HG02610 (cell line): ENCODE measurements at regions not wholly inside any gene's neighbourhood (a gene's known extent, or its start where the extent isn't known, plus 50 kb on each side); places are given as distances from the start of the nearest gene placed in this dataset.
"Not testable (repeated sequence)": the region's sequence is repeated elsewhere in the genome, so short reads cannot be mapped to it uniquely, and the experiment has no call there.

Source experiments
- ATAC-seq: cut with Tn5 transposase; IDR thresholded peaks from one replicate; pipeline ENCODE4 v1.9.1; 2021; ENCODE audit warnings: mild to moderate bottlenecking, moderate library complexity; ENCODE audit not compliant: unreplicated experiment

- ATAC-seq: no peak
Observed at GRCh38 chrX:40258909-40259308, 161.2 kb upstream of the BCOR start.

- ATAC-seq: no peak
Observed at GRCh38 chrX:40253771-40254170, 156.0 kb upstream of the BCOR start.

DNA sequence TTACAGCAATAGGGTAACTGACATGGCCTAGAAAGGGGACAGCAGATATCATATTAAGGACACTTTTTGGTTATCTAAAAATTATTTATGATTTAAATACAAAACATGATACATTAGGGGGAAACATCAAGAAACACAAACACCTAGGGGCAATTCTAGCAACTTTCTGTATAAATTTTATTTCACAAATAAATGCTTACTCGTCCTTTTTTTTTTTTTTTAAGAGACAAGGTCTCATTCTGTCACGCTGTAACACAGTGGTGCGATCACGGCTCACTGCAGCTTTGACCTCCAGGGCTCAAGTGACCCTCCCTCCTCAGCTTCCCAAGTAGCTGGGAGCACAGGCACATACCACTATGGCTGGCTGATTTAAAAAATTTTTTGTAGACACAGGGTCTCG lies 151.8 kb upstream of the BCOR start:
- ATAC-seq: no peak

- ATAC-seq: no peak
Observed at GRCh38 chrX:40248822-40249221, 151.1 kb upstream of the BCOR start.

GRCh38 chrX:40247848-40248622 lies 150.3 kb upstream of the BCOR start:
- no peak for ATAC-seq

GRCh38 chrX:40247382-40247781 lies 149.6 kb upstream of the BCOR start:
- ATAC-seq: no peak

DNA sequence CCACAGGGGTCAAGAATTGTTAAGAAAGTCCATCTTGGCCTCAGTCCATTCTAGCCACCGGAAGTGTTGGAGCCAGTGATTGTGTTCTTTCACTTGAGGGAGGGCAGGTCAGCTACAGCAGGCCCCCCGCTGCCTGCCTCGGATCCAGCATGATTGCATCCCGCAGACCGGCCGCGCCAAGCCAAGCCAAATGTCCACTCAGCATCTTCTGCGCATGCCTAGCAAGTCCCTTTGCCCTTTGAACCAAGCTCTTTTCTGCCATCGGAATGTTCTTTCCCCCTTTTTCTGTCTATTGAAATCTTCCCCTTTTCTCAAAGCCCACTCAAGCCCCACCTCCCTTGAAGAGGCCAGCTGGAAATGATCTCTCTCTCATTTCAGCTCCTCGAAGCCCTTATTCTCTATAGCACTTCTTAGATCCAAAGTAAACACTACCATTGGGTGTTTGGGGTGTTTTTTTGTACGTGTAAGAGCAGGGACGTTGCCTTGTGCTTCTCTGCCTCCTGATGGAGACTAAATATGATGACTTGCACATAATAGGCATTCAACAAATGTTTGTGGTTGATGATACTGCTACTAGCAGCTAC lies 147.8 kb upstream of the BCOR start:
- no peak for ATAC-seq

GRCh38 chrX:40244980-40245379 lies 147.2 kb upstream of the BCOR start:
- ATAC-seq: no peak

- ATAC-seq: no peak
Observed at GRCh38 chrX:40243755-40244515, 146.2 kb upstream of the BCOR start.

- no peak for ATAC-seq
Observed at GRCh38 chrX:40240844-40241243, 143.1 kb upstream of the BCOR start.

DNA sequence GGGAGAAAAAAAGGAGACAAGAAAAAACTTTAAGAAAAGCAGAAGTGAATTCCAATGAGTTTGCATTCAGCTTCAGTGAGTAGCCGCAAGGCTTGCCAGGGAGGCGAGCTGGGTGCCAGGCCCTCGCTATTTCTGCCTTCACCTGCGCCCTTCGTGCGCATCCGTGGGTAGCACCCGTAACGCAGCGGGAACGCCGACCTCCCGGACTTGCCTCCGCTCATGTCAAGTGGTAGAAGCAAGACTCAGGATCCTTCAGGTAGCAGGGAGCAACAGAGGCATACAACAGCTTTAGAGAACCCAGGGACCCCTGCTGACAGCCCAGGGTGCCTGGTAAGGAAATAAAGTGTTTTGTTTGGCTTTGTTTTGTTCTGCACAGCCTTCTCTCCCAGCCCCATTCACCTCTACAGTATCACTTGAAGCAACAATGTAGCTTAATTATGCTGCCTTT lies 140.0 kb upstream of the BCOR start:
- ATAC-seq: no peak

DNA sequence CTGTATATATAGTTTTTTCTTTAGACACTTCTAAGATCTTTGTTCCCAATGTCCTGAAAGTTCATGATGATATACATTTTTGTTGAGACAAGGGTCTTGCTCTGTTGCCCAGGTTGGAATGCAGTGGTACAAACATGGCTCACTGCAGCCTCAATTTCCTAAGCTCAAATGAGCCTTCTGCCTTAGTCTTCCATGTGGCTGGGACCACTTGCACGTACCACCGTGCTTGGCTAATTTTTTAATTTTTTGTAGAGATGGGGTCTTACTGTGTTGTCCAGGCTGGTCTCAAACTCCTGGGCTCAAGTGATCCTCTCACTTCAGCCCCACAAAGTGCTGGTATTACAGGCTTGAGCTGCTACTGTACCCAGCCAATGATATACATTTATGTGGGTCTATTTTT lies 132.9 kb upstream of the BCOR start:
- no peak for ATAC-seq

DNA sequence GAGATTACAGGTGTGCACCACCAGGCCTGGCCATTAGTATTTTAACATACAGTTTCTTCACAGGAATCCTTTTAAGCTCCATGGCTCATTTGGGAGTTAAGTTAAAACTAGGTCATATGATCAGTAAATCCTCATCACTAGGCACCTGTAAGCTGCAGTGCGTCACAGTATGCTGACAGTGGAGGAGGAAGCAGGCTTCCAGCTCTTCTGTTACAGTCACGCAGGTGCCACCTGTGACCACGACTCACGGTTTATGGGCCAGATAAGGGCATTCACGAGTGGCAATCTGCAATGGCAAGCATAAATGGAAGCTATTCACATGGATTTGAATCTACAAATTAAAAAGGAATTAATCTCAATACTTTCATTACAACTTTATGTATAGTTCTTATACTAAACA lies 129.4 kb upstream of the BCOR start:
- no peak for ATAC-seq

GRCh38 chrX:40224658-40225057 lies 126.9 kb upstream of the BCOR start:
- ATAC-seq: no peak

DNA sequence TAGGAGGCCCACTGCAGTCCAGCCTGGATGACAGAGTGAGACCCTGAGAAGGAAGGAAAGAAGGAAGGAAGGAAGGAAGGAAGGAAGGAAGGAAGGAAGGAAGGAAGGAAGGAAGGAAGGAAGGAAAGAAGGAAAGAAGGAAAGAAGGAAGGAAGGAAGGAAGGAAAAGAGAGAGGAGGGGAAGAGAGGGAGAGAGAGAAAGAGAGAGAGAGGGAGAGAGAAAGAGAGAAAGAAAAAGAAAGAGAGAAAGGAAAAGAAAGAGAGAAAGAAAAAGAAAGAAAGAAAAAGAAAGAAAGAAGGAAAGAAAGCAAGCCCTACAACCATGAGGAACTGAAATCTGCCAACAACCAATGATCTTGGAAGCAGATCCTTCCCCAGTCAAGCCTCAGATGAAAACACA lies 124.9 kb upstream of the BCOR start:
- not testable (repeated sequence) for ATAC-seq

DNA sequence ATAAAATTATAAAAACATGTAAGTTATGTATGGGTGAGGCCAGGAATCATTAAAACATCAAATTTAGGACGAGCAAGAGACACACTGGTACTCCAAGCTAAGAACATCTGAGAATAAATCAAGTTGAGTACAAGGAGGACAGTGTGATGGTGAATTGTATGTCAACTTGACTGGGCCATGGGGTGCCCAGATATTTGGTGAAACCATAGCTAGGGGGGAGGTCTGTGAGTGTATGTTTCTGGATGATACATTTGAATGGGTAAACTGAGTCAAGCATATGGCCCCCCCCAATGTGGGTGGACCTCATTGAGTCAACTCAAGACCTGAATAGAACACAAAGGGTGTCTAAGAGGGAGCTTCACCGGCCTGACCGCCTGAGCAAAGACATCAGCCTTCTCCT lies 115.3 kb upstream of the BCOR start:
- no peak for ATAC-seq

DNA sequence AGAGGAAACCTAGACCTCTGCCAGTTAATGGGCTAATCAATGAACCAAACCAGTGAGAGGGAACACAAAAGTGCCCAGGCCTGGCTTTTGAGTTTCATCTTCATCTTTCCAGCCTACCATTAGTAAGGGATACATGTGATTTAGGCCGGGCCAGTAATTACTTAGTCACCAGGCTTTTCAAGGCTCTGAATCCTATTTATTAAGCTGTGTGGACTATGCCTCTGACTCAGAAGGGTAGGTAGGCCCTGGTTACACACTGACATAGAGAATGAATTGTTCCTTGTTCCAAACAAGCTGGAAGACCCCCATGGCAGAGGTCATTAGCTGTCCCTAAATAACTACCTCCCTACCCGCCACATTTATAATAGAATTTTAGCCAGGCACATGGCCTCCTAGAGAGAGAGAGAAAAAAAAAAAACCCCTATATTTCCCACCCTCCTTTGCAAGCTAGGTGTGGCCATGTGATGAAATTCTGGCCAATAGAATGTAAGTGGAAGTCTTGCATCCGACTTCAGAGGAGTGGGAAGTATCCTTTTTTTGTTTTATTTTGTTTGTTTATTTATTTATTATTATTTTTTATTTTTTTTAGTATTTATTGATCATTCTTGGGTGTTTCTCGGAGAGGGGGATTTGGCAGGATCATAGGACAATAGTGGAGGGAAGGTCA lies 112.3 kb upstream of the BCOR start:
- no peak for ATAC-seq

GRCh38 chrX:40207626-40208025 lies 109.9 kb upstream of the BCOR start:
- ATAC-seq: no peak

GRCh38 chrX:40205471-40205870 lies 107.7 kb upstream of the BCOR start:
- ATAC-seq: no peak

DNA sequence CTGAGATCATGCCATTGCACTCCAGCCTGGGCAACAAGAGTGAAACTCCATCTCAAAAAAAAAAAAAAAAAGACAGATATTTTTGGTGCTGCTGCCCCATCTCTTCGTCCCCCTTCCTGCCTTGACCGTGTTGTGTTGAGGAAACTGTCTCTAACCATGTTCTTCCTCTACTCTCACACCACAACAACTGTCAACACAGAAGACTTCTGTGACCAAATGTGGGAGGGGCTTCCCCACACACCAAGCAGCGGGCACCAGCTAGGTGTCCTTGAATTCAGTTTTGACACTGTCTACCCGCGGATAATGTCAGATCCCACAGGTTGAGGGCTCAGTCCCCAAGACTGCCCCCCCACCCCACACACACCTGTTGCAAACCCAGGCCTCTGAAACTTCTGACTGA lies 104.7 kb upstream of the BCOR start:
- no peak for ATAC-seq

DNA sequence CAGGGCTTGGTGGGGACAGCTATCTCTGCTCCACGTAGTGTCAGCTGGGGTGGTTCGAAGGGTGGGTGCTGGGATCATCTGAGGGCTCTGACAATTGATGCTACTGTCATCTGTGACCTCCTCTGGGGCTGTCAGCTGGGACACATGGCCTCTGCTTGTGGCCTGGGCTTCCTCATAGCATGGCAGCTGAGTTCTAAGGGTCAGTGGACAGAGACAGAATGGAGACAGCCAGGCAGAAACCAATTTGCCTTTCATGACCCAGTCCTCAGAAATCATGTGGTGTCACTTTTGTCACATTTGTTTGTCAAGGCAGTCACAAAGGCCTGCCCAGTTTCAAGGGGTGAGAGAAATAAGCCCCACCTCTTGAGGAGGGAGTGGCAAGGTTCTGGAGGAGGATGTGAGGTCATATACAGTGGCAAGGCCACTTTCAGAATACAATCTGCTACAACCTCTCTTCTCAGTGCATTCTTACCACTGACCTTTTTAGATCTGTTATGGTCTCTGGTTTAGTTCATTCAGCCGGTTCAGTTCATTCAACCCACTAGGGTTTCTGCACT lies 103.6 kb upstream of the BCOR start:
- no peak for ATAC-seq
